H1 (cell line): ENCODE measurements at regions not wholly inside any gene's neighbourhood (a gene's known extent, or its start where the extent isn't known, plus 50 kb on each side); places are given as distances from the start of the nearest gene placed in this dataset.

Experiments used
- CTCF ChIA-PET: fragments of 300-600 bp; sonication (Branson Sonifier 250); formaldehyde crosslinking; loops from one replicate; lab custom pipeline; 2021; ENCODE audit not compliant: partially characterized antibody; lab: Charles Lee
- POLR2A ChIA-PET: fragments of 300-600 bp; sonication (Branson Sonifier 250); formaldehyde crosslinking; loops from one replicate; lab custom pipeline; 2021; ENCODE audit warnings: inconsistent platforms; ENCODE audit not compliant: partially characterized antibody; lab: Charles Lee
- DNase-seq, 2 experiments: peaks; one replicate each; pipeline versions ENCODE4 v3.0.0 to v3.0.0-alpha.2; 2010 to 2022; ENCODE audit warnings: low spot score in 2 of 2, low read depth in 1 of 2, mixed read lengths in 1 of 2
- FAIRE-seq: peaks from 2 replicates; lab custom pipeline; 2011; peaks lifted over from hg19 to GRCh38; lab: Jason Lieb, UNC
- H2AFZ ChIP-seq: 2 replicates; pipeline ENCODE4 v1.8.1; 2012; ENCODE audit warnings: low read length, inconsistent platforms
- H2AK5ac ChIP-seq: 2 replicates; pipeline ENCODE4 v1.6.1; 2013; ENCODE audit warnings: low read depth, low read length
- H2BK120ac ChIP-seq: replicated peaks from 2 replicates; pipeline ENCODE3; 2013; ENCODE audit warnings: low read depth, low read length, inconsistent platforms
- H2BK12ac ChIP-seq: 2 replicates; pipeline ENCODE4 v1.6.1; 2013; ENCODE audit warnings: low read depth, low read length
- H2BK15ac ChIP-seq: 2 replicates; pipeline ENCODE4 v1.6.1; 2013; ENCODE audit warnings: low read length
- H2BK20ac ChIP-seq: 2 replicates; pipeline ENCODE4 v1.6.1; 2013; ENCODE audit warnings: low read length
- H2BK5ac ChIP-seq: 2 replicates; pipeline ENCODE4 v1.6.1; 2013; ENCODE audit warnings: low read depth, low read length
- H3K14ac ChIP-seq: 2 replicates; pipeline ENCODE4 v1.6.1; 2013; ENCODE audit warnings: inconsistent platforms; ENCODE audit not compliant: insufficient read length
- H3K18ac ChIP-seq: 2 replicates; pipeline ENCODE4 v1.6.1; 2013; ENCODE audit warnings: low read length; ENCODE audit errors: extremely low read depth
- H3K23ac ChIP-seq: 2 replicates; pipeline ENCODE4 v1.6.1; 2013; ENCODE audit warnings: inconsistent platforms; ENCODE audit not compliant: insufficient read length
- H3K23me2 ChIP-seq: 2 replicates; pipeline ENCODE4 v1.6.1; 2013; ENCODE audit warnings: low read depth, low read length
- H3K27ac ChIP-seq: 2 replicates; pipeline ENCODE4 v1.6.1; 2011; ENCODE audit warnings: low read depth, low read length, inconsistent platforms
- H3K27me3 ChIP-seq, 4 experiments: replicated peaks in 1 of 4; 1 replicate in 1 of 4; 2 replicates in 3 of 4; pipeline versions ENCODE4 v1.6.1 to v1.8.1; 2011 to 2013; ENCODE audit warnings: low read length in 3 of 4, mild to moderate bottlenecking in 3 of 4, inconsistent platforms in 2 of 4, mixed read lengths in 2 of 4, moderate library complexity in 1 of 4; ENCODE audit not compliant: control insufficient read depth in 3 of 4, insufficient read depth in 3 of 4; ENCODE audit errors: extremely low read depth in 1 of 4
- H3K36me3 ChIP-seq, 4 experiments: 2 replicates each; pipeline versions ENCODE4 v1.6.1 to v1.8.1; 2011 to 2013; ENCODE audit warnings: mild to moderate bottlenecking in 4 of 4, low read length in 3 of 4, moderate library complexity in 2 of 4, control low read depth in 1 of 4, inconsistent platforms in 1 of 4; ENCODE audit not compliant: insufficient read depth in 4 of 4, control insufficient read depth in 2 of 4
- H3K4ac ChIP-seq: replicated peaks from 2 replicates; pipeline ENCODE3; 2013; ENCODE audit warnings: low read length, low read depth, mixed read lengths, inconsistent platforms; ENCODE audit not compliant: insufficient read length
- H3K4me1 ChIP-seq, 4 experiments: replicated peaks in 1 of 4; 1 replicate in 1 of 4; 2 replicates in 3 of 4; pipeline versions ENCODE4 v1.6.1 to v1.8.1; 2011 to 2013; ENCODE audit warnings: low read length in 3 of 4, inconsistent platforms in 2 of 4, mixed read lengths in 1 of 4; ENCODE audit not compliant: insufficient read depth in 4 of 4, control insufficient read depth in 3 of 4
- H3K4me2 ChIP-seq, 2 experiments: 2 replicates each; pipeline versions ENCODE4 v1.6.1 to v1.8.1; 2011 to 2013; ENCODE audit warnings: low read depth in 2 of 2, low read length in 2 of 2, control low read depth in 1 of 2, inconsistent platforms in 1 of 2, mild to moderate bottlenecking in 1 of 2; ENCODE audit not compliant: insufficient read depth in 1 of 2
- H3K4me3 ChIP-seq, 4 experiments: fragments of 200-600, 300-600 bp in 1 of 4; sonication (generic), shearing (Covaris generic), sonication (Bioruptor Twin) in 1 of 4; 2 replicates each; pipeline versions ENCODE4 v1.5.1 to v1.8.1; 2011 to 2016; ENCODE audit warnings: low read length in 4 of 4, low read depth in 3 of 4, control low read depth in 2 of 4, inconsistent platforms in 2 of 4, mild to moderate bottlenecking in 2 of 4, mixed read lengths in 1 of 4, moderate library complexity in 1 of 4; ENCODE audit not compliant: insufficient read depth in 2 of 4; ENCODE audit errors: extremely low read depth in 1 of 4
- H3K56ac ChIP-seq: replicated peaks from 2 replicates; pipeline ENCODE3; 2013; ENCODE audit warnings: low read depth, mild to moderate bottlenecking, mixed read lengths, low read length, inconsistent platforms; ENCODE audit not compliant: insufficient read length
- H3K79me1 ChIP-seq: 2 replicates; pipeline ENCODE4 v1.6.1; 2013; ENCODE audit warnings: low read depth, low read length, control low read depth
- H3K79me2 ChIP-seq, 2 experiments: 2 replicates each; pipeline versions ENCODE4 v1.6.1 to v1.8.1; 2012 to 2013; ENCODE audit warnings: low read length in 2 of 2, mild to moderate bottlenecking in 2 of 2, inconsistent platforms in 1 of 2; ENCODE audit not compliant: insufficient read depth in 2 of 2, control insufficient read depth in 1 of 2
- H3K9ac ChIP-seq, 4 experiments: replicated peaks in 1 of 4; 1 replicate in 1 of 4; 2 replicates in 3 of 4; pipeline versions ENCODE4 v1.6.1 to v1.8.1; 2011 to 2013; ENCODE audit warnings: low read depth in 3 of 4, low read length in 3 of 4, control low read depth in 2 of 4, mild to moderate bottlenecking in 2 of 4, moderate library complexity in 2 of 4, inconsistent platforms in 1 of 4; ENCODE audit errors: extremely low read depth in 1 of 4
- H3K9me3 ChIP-seq, 2 experiments: 2 replicates each; pipeline versions ENCODE4 v1.6.1 to v1.8.1; 2012 to 2013; ENCODE audit warnings: mild to moderate bottlenecking in 2 of 2, moderate library complexity in 2 of 2, control low read depth in 1 of 2, inconsistent platforms in 1 of 2, low read depth in 1 of 2, low read length in 1 of 2, mixed read lengths in 1 of 2; ENCODE audit not compliant: insufficient read depth in 2 of 2
- H4K20me1 ChIP-seq, 2 experiments: replicated peaks in 1 of 2; 2 replicates each; pipeline versions ENCODE3 to v1.8.1; 2011 to 2013; ENCODE audit warnings: inconsistent platforms in 2 of 2, low read length in 2 of 2, mild to moderate bottlenecking in 1 of 2; ENCODE audit not compliant: insufficient read depth in 2 of 2, control insufficient read depth in 1 of 2
- H4K5ac ChIP-seq: 2 replicates; pipeline ENCODE4 v1.6.1; 2013; ENCODE audit warnings: low read length, low read depth, mixed read lengths, inconsistent platforms; ENCODE audit not compliant: insufficient read length
- H4K8ac ChIP-seq: 2 replicates; pipeline ENCODE4 v1.8.0; 2013; ENCODE audit warnings: mild to moderate bottlenecking, moderate library complexity, low read length, inconsistent platforms; ENCODE audit not compliant: insufficient read depth; ENCODE audit errors: extremely low read depth
- H4K91ac ChIP-seq: replicated peaks from 2 replicates; pipeline ENCODE3; 2013; ENCODE audit warnings: low read length, mixed read lengths, inconsistent platforms; ENCODE audit not compliant: insufficient read length
- ATF2 ChIP-seq: IDR thresholded peaks from 2 replicates; pipeline ENCODE4 v1.6.1; 2012; ENCODE audit warnings: low read length, inconsistent platforms
- BCL11A ChIP-seq, 2 experiments: IDR thresholded peaks; one replicate each; pipeline ENCODE4 v1.6.1; 2011; ENCODE audit warnings: low read depth in 2 of 2, low read length in 2 of 2, mild to moderate bottlenecking in 2 of 2
- EP300 ChIP-seq, 2 experiments: IDR thresholded peaks; 1 replicate in 1 of 2; 2 replicates in 1 of 2; pipeline ENCODE4 v1.6.1; 2011 to 2012; ENCODE audit warnings: low read depth in 2 of 2, low read length in 2 of 2, mild to moderate bottlenecking in 2 of 2, borderline replicate concordance in 1 of 2, inconsistent platforms in 1 of 2, moderate library complexity in 1 of 2
- EZH2 ChIP-seq: fragments of 200-600 bp; sonication (generic); IDR thresholded peaks from 2 replicates; pipeline ENCODE4 v1.7.1; 2012; ENCODE audit warnings: low read depth, mild to moderate bottlenecking, moderate library complexity, low read length, inconsistent platforms; ENCODE audit not compliant: severe bottlenecking
- GABPA ChIP-seq: IDR thresholded peaks from 2 replicates; pipeline ENCODE4 v1.6.1; 2011; ENCODE audit warnings: mild to moderate bottlenecking, low read length, moderate library complexity, borderline replicate concordance; ENCODE audit not compliant: insufficient read depth
- JUND ChIP-seq: IDR thresholded peaks from 2 replicates; pipeline ENCODE4 v1.6.1; 2011; ENCODE audit warnings: mild to moderate bottlenecking, improper control_type of control experiment, low read length
- MAFK ChIP-seq: IDR thresholded peaks from 2 replicates; pipeline ENCODE4 v1.6.1; 2012; ENCODE audit warnings: low read depth, mild to moderate bottlenecking, improper control_type of control experiment, low read length
- SP1 ChIP-seq: IDR thresholded peaks from 2 replicates; pipeline ENCODE4 v1.6.1; 2011; ENCODE audit warnings: low read depth, low read length
- SUZ12 ChIP-seq: fragments of 200-600 bp; sonication (generic); IDR thresholded peaks from 2 replicates; pipeline ENCODE4 v1.6.1; 2012; ENCODE audit warnings: mild to moderate bottlenecking, inconsistent platforms, low read length, moderate library complexity, mixed read lengths
- TAF7 ChIP-seq: optimal IDR thresholded peaks from 2 replicates; pipeline ENCODE3; 2011; ENCODE audit warnings: low read depth, mild to moderate bottlenecking, inconsistent platforms, low read length, moderate library complexity, borderline replicate concordance
- TBP ChIP-seq: IDR thresholded peaks from 2 replicates; pipeline ENCODE4 v1.6.1; 2011; ENCODE audit warnings: low read depth, low read length, improper control_type of control experiment
- TEAD4 ChIP-seq: IDR thresholded peaks from 2 replicates; pipeline ENCODE4 v1.6.1; 2012; ENCODE audit warnings: low read depth, low read length, inconsistent platforms, mixed read lengths
- WGBS, 2 experiments: shearing (Covaris generic) in 1 of 2; methylation state at CpG; one replicate each; pipeline versions ENCODE4 v1.1.6 to v1.1.7; 2013 to 2015; ENCODE audit warnings: low lambda C conversion rate in 2 of 2, mixed read lengths in 2 of 2, inconsistent platforms in 1 of 2, low coverage in 1 of 2, missing lambda C conversion rate in 1 of 2; ENCODE audit not compliant: insufficient replicate concordance in 2 of 2, insufficient coverage in 1 of 2, insufficient read length in 1 of 2; ENCODE audit errors: extremely low coverage in 1 of 2, missing lambda C conversion rate in 1 of 2; 5-methylcytosine and 5-hydroxymethylcytosine counted together

GRCh38 chr16:17944345-17944744, 392.2 kb downstream of the NPIPA8 start:
- 92% methylated on average over 2 of the region's 2 CpGs; no CpG with 5 or more reads in 1 of the 2 experiments for WGBS, 2 experiments
- Histone ChIP-seq H3K4me3 (no peak overlapping the region), H2BK5ac (no peak overlapping the region), H3K27me3 (no peaks in the 10 kb centered on the region), H4K91ac (no peak overlapping the region), H4K8ac (no peak overlapping the region), H4K5ac (no peak overlapping the region), H3K23ac (no peak overlapping the region), H3K14ac (no peak overlapping the region), H2BK15ac (no peak overlapping the region), H2BK12ac (no peak overlapping the region), H3K4me2 (no peak overlapping the region), H3K9ac (no peak overlapping the region), H3K56ac (no peak overlapping the region), H3K9me3 (0 out of 4 replicates have a peak, but pooled peaks cover 0 to 2% of the 10 kb centered on the region in 2 experiments), H2AK5ac (no peak overlapping the region), H4K20me1 (no peaks in the 10 kb centered on the region), H3K79me2 (no peaks in the 10 kb centered on the region), H3K4ac (no peak overlapping the region), H3K18ac (no peak overlapping the region), H3K4me1 (peaks cover 0 to 2% (median 0%) of the 10 kb centered on the region in 4 experiments; a peak in 1 of 7 replicates), H2AFZ (no peak overlapping the region), H3K79me1 (no peaks in the 10 kb centered on the region), H2BK20ac (no peak overlapping the region), H3K23me2 (no peaks in the 10 kb centered on the region), H2BK120ac (no peak overlapping the region), H3K36me3 (no peaks in the 10 kb centered on the region), H3K27ac (no peak overlapping the region)
- DNase-seq (no peak), FAIRE-seq (no peak)
- POLR2A ChIA-PET = interaction anchor here (0.5 kb wide), 1 partner anchor 1054 kb away, joined by 3 read pairs; no protein-coding TSS in a partner anchor
- CTCF ChIA-PET = no interaction called here
- TF ChIP-seq MAFK (no peak), TBP (no peak), EZH2 (no peak), SUZ12 (no peak), SP1 (peak; percentile 93), GABPA (no peak), BCL11A (IDR thresholded peaks at IDR 0.05; ENCODE audit: low read depth in 2 of 2, low read length in 2 of 2) (no peak), EP300 (IDR thresholded peaks at IDR 0.05; ENCODE audit: borderline replicate concordance in 1 of 2, low read depth in 2 of 2, low read length in 2 of 2) (no peak), TAF7 (no peak), JUND (no peak), ATF2 (no peak), TEAD4 (peak; percentile 71)
